RWPE1 (cell line): ENCODE measurements at regions not wholly inside any gene's neighbourhood (a gene's known extent, or its start where the extent isn't known, plus 50 kb on each side); places are given as distances from the start of the nearest gene placed in this dataset.
"Not testable (repeated sequence)": the region's sequence is repeated elsewhere in the genome, so short reads cannot be mapped to it uniquely, and the experiment has no call there.

ENCODE experiments used
- CTCF ChIA-PET: fragments of 350-600 bp; sonication (Branson Sonifier 250); formaldehyde crosslinking; extraction: SDS; loops from one replicate; lab custom pipeline; 2021; lab: Yijun Ruan, JAX
- POLR2A ChIA-PET: fragments of 400-600 bp; formaldehyde crosslinking; extraction: SDS; loops from one replicate; lab custom pipeline; 2020; ENCODE audit warnings: antibody characterized with exemption; ENCODE audit not compliant: low non-redundant PET; lab: Yijun Ruan, JAX
- DNase-seq: peaks from one replicate; pipeline ENCODE4 v3.0.0; 2012; ENCODE audit warnings: low spot score
- H3K27ac ChIP-seq: fragments of 450-650 bp; 2 replicates; pipeline ENCODE4 v1.5.1; 2017
- CTCF ChIP-seq: fragments of 450-650 bp; conservative IDR thresholded peaks from 2 replicates; pipeline ENCODE4 v1.5.1; 2017; ENCODE audit warnings: low read depth, mild to moderate bottlenecking

GRCh38 chr1:88581703-88582102 is 102.4 kb upstream of the PKN2 start:
- ChIA-PET POLR2A (no interaction called here), CTCF (interaction anchor here (0.6 kb wide), 1 partner anchor 26 kb away, joined by 3 read pairs; no protein-coding TSS in a partner anchor)
- TF ChIP-seq CTCF = no peak
- DNase-seq = no peak
- H3K27ac ChIP-seq = no peak overlapping the region

- no peak for DNase-seq
- CTCF ChIA-PET = no interaction called here
- POLR2A ChIA-PET = no interaction called here
- no peak overlapping the region for H3K27ac ChIP-seq
- no peak for TF ChIP-seq CTCF
These were observed 90.7 kb upstream of the PKN2 start for GRCh38 chr1:88593358-88593757.

DNA sequence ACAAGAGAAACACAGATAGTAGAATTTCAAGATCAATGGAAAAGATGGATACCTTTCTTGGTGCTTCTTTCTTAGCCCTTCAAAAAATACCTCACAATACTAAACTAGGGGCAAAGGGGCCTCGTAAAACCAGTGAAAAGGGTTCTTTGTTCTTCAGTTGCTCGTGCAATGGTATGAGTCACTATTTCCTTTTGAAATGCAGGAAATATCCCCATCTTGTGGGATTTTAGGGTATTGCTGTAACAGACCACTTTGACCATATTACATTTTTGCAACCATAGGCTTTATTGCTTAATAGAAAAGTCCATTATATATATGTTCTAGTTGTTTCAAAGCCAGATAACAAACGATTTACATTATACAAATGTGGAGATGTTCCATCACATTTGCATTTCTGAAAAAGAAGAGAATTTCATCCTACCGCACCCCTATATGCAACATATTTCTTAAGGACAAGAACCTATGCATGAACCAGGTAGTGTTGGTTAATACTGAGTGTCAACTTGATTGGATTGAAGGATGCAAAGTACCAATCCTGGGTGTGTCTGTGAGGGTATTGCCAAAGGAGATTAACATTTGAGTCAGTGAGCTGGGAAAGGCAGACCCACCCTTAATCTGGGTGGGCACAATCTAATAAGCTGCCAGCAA is 88.6 kb upstream of the PKN2 start:
- peak; percentile 11 for DNase-seq
- TF ChIP-seq CTCF = peak; percentile 19; the same call in 1 of the 2 replicates
- H3K27ac ChIP-seq = no peak overlapping the region
- CTCF ChIA-PET = interaction anchor here (0.6 kb wide), 1 partner anchor 263 kb away, joined by 7 read pairs; no protein-coding TSS in a partner anchor
- POLR2A ChIA-PET = no interaction called here

DNA sequence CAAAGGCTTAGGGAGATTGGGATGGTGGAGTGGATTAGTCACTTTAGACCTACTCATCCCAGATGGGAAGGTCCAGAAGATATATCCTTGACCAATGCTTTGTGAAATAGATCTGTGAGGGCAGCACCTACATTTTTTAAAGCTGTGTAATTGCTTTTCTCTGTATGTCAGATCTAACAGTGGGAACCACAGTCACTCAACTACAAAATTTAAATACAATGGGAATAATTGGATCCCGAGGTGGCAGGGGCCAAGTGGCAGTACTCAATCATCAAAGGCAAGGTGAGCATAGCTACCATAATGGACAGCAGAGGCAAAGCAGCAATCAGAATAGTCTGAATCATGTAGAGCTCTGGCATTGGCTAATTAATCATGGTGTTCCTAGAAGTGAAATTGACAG is 86.1 kb upstream of the PKN2 start:
- H3K27ac ChIP-seq, DNase-seq, POLR2A ChIA-PET: not testable (repeated sequence)
- CTCF ChIA-PET = interaction anchor here (0.7 kb wide), 1 partner anchor 11 kb away, joined by 3 read pairs; no protein-coding TSS in a partner anchor

GRCh38 chr1:88608139-88608943 is 75.7 kb upstream of the PKN2 start:
- peak; percentile 41 for DNase-seq
- peak; percentile 69 for TF ChIP-seq CTCF
- no peak overlapping the region for H3K27ac ChIP-seq
- ChIA-PET CTCF (interaction anchor here (0.5 to 0.9 kb wide), 2 partner anchors 13 to 78 kb away, joined by 3 to 4 read pairs; no protein-coding TSS in a partner anchor), POLR2A (no interaction called here)

DNA sequence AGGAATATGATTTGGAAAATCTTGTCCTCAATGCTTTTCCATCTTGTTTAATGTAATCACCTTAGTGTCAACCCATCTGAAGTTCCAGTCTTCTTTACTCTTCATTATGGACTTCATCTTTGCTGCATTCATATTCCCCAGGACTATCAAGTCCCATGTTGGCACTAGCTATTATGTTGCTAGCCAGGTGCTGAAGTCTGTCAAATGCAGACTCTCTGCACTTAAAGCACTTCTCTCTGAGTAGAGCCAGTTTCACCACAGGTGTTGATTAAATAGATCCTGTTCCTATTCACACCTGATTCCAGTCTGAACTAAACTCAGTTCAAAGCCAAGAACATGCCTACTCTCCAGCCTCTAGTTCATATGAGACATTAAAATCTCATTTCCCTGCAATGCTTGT is 75.0 kb upstream of the PKN2 start:
- TF ChIP-seq CTCF = no peak
- ChIA-PET CTCF (interaction anchor here (0.5 to 0.9 kb wide), 3 partner anchors 11 to 78 kb away, joined by 3 to 4 read pairs (median 3); no protein-coding TSS in a partner anchor), POLR2A (no interaction called here)
- no peak for DNase-seq
- H3K27ac ChIP-seq = no peak overlapping the region

DNA sequence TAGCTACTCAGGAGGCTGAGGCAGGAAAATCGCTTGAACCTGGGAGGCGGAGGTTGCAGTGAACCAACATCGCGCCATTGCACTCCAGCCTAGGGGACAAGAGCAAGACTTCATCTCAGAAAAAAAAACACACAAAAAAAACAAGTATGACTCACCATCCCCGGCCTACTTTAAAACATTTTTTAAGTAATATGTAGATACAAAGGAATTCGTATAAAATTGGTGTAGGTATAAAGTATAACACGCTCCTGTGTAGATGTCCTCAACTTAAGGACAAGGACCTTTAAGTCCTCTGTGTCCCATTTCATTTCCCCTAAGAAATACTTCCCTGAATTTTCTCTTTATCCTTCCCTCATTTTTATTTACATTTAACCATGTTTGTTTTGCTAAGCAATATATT is 73.4 kb upstream of the PKN2 start:
- CTCF ChIA-PET = no interaction called here
- POLR2A ChIA-PET = no interaction called here
- DNase-seq = no peak
- no peak for TF ChIP-seq CTCF
- no peak overlapping the region for H3K27ac ChIP-seq
